HG02938 (cell line): ENCODE measurements at regions not wholly inside any gene's neighbourhood (a gene's known extent, or its start where the extent isn't known, plus 50 kb on each side); places are given as distances from the start of the nearest gene placed in this dataset.

Experiments
- ATAC-seq: cut with Tn5 transposase; IDR thresholded peaks from one replicate; pipeline ENCODE4 v1.9.1; 2021; ENCODE audit warnings: mild to moderate bottlenecking, moderate library complexity; ENCODE audit not compliant: unreplicated experiment

DNA sequence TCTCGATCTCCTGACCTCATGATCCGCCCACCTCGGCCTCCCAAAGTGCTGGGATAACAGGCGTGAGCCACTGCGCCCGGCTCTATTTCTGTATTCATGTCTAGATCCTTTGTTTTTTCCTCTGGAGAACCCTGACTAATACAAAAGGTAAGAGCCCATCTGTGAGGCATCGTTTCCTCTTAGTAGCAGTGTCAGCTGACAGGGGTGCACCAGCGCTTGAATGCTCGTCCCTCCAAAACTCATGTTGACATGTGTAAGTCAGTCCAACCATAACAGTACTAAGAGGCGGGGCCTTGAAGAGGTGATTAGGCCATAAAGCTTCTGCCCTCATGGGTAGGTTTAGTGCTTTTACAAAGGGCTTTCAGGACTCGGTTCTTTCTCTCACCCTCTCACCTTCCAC is 470.1 kb upstream of the B3GAT1 start:
- ATAC-seq: no peak

DNA sequence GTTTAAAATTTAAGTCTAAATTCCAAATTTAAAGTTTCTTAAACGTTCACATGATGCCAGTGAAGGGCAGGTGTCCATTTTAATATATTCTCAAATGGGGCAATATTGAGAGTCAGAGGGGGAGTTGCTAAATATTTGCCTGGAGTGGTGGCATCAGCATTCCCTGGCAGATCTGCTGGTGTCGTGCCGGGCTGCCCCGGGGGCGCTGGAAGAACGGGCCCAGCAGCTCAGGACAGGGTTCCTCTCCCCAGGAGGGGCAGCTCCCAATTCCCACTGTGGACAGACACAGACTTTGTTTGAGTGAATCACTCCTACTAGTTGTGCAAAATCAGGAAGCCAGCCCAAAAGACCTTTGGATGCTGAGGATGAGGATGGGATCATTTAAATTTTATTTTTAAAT is 468.7 kb upstream of the B3GAT1 start:
- ATAC-seq: no peak

DNA sequence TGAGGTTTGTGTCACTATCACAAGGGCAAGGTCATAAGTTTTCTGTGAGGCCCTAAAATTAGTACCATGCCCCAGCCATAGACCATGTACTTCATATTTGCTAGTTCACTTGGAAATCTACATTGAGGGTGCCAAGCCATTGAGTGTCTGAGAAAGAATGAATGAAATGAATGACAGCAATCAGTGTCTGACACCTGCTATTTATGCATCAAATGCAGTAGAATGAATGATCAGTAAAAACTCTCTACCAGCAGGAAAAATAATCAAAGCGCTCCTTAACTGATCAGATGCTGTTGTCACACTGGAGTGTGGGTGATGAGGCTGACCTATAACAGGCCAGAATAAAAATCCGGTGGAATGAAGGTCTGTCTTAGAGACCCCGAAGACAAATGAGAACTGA is 467.9 kb upstream of the B3GAT1 start:
- ATAC-seq: no peak

DNA sequence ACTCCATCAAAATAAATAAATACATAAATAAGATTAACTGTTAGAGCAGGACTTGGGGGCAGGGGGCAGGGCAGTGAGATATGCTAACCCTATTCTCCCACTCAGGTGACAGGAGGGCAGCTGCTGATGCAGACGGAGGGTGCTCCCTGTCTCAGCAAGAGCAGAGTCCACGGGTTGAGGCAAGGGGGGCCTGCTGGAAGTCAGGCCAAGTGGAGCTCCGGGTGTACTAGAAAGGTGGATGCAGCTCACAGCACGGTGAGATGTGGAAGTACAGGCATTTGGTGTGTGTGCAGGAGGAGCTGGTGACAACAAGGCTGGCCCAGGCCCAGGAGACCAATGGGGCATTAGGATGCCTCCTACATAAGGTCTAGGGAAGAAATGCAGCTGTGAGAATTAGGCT is 467.3 kb upstream of the B3GAT1 start:
- no peak for ATAC-seq

DNA sequence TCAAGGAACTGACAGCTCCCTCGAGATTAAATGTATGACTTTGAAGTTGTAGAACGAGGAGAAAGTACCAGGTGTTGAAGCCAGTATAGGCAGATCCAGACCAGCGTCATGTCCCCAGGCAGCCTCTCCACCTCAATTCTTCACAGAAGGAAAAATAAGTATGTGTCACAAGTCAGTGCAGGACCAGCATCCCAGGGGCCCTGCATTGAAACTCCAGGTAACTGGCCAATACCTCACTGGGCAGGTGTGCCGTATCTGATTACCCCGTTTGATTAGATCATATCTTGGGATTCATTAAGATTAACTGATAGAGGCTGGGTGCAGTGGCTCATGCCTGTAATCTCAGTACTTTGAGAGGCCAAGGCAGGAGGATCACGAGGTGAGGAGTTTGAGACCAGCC is 466.7 kb upstream of the B3GAT1 start:
- ATAC-seq: no peak

DNA sequence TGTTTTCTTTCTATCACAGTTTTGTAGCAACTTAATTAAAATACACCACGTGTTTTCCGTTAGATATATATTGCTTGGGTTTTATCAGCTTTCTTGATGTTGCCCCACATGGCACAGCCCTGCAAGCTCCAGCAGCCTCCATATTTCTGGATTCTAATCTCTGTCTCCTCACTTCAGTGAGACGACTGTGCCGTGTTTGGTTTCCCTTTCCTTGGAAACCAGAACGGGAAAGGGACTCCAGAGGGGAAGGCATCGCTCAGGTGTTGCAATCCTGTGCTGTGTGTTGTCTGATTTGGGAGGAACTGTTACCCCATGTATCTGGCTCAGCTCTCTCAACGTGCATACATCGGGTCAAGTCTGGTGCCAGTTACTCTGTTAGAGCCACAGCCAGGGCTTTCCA is 464.2 kb upstream of the B3GAT1 start:
- no peak for ATAC-seq

DNA sequence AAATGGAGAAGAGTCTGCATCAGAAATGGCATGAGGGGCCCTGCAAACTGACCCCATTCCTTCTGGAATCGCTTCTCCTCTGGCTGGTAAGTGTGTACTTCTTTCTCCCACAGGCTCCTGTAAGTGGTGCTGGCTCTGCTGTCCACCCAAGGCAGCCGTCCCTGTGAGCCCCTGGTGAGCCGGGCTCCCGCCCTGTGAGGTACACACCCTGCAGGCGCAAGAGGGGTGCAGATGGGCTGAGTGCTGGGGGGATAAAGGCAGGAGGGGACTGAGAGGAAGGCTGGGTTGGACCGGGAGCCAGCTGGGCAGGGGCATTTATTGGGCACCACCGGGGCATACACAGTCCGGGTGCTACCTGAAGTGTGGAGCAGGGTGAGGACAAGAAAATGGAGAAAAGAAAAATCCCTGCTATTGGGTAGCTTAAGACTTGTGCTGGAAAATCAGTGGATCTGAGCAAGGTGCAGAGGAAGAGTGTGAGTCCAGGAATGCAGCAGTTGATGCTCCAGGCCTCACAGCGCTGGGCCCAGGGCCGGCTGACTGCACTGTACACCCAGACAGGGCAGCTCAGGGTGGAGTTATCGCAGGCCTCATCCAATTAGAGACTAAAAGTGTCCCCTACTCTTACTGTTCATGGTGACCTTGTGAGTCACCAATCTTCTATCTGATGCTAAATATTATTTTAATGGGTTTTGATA is 455.1 kb upstream of the B3GAT1 start:
- ATAC-seq: no peak

DNA sequence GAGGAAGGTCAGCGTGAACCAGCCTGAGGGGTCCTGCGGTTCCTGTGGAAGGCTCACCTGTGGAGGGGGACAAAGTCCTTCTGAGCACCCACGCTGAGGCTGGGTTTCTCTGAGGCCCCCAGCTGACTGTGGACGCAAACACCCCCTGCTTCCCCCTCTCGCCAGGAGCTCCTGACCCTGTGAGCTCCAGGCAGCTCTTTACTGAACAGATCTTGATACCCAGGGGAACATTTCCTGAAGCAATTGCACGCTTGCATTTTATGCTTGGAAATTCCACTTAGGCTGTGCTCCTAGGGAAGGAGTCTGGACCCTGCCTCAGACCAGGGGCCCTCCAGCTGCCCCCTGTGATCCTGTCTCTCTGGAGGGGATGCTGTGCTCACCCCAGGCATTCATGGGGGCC is 454.2 kb upstream of the B3GAT1 start:
- no peak for ATAC-seq

DNA sequence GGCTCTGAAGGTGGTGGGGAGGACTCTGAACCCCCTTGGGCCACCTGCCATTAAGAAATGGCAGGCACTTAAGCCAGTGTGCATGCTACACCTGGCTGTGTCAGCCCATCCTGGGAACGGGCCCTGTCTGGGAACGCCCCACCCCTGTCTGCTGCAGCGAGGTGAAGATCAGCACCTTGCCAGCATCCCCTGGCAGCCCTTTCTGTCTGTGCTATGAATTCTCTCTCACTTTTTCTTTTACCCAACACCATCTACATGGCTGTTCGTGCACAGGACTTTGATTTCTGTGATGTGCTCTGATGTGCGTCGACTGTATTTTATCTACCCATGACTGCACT is 452.9 kb upstream of the B3GAT1 start:
- no peak for ATAC-seq

DNA sequence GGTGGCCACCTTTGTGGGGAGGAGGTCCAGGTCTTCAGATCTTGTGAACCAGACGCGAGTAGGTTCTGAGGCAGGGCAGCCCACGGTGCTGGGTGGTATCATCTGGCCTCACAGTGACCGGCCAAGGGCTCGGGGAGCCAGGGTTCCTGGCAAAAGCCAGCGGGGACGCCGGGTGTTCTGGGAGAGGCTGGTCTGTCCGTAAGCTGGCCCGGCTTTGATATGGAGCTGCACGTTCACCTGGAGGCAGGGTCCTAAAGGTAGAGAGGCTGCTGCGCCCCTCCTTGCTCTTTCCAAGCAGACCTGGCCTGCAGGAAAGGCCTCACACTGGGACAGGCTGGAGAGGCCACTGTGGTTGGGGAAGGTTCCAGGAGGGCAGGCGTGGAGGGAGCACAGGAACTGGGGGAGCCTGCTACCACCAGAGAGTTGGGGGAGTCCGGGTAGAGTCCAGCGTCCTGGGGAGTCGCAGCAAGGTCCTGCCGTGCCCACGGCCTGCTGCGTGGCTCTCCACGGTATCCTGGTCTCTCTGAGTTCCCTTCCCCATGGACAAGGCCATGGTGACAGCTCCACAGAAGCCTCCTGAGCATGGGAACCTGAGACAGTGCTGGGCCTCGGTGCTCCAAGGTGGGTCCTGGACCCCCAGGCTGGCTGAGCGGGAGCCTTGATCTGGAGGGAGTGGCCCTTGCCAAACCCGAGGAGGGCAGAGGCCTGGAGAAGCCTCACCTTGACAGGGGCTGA is 452.4 kb upstream of the B3GAT1 start:
- ATAC-seq: no peak

DNA sequence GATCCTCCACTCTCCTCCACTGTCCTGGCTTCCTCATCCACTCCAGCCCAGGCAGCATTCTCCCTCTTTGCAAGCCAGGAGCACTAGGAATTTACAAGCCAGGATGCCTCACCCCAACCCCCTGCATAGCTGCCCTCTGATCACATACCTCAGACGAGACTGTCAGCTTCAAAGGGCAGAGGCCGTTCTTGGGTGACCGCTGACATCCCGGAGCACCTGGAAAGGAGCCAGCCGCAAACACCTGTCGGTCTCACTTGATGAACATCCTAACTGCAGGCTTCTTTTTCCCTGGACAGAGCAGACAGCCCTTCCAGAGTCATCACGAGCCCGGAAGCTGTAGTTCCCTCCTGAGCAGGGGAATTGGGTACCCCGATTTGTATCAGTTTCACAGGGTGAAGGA is 451.3 kb upstream of the B3GAT1 start:
- no peak for ATAC-seq

DNA sequence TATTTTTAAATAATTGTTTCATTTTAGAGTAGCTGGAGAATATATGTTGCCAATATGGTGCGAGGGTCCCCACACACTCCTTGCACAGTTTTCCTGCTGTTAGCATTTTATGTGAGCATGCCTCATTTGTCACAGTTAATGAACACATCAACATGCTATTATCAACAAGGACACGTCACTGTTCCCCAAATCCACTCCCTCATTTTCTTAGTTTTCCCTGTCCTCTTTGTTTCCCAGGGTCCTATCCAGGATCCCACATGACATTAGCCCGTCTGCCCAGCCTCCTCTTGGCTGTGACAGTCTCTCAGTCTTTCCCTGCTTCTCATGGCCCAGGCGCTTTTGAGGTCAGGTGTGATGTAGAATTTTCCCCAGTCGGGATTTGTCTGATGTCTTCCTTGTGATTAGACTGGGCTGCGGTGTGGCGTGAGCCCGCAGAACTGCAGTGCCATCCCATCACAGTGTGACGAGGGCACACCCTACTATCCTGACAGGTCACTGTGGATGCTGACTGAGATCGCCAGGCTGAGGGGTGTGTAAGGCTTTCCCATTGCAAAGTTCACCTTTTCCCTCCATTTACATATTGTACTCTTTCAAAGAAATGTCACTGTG is 450.6 kb upstream of the B3GAT1 start:
- no peak for ATAC-seq

DNA sequence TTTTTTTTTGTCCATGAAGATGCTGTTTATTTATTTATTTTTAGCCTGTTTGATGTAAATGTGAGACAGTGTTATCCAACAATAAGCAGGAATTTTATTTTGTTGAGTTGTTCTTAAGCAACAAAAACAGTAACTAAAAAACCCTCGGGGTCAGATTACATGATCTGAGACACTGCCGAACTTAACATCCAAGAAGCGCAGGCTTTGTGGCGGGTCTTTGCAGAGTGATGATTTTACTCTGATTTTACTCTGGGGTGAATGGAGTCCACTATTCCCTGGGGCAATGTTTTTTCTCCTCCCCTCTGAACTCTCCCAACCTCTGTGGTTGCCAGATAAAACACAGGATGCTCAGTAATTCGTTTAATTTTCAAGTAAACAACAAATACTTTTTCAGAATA is 450.1 kb upstream of the B3GAT1 start:
- no peak for ATAC-seq

DNA sequence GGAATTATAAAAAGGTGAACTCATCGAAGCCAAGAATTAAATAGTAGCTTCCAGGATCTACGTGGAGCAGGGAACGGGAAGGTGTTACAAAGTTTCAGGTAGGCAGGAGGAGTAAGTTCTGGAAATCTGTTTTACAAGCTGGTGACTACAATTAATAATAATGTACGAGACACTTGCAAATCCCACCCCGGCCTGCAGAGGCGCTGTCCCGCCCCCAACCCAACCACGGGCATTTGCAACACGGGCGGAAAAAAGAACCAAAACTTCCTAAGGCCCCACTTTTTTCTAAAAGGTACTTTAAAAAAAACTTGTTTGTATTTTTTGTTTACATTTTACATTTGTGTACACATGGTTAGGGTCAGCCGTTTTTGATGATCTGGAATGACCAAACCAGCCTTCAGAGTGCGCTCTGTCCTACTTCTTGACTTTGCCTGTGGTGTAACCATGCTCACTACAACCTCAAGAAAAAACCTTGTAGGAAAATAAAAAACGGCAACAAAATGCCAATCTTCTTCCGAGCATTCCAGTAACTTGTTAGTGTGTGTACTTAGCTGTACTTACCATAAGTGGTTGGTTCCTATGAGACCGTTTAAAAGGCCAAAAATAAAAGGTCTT is 449.6 kb upstream of the B3GAT1 start:
- ATAC-seq: no peak

DNA sequence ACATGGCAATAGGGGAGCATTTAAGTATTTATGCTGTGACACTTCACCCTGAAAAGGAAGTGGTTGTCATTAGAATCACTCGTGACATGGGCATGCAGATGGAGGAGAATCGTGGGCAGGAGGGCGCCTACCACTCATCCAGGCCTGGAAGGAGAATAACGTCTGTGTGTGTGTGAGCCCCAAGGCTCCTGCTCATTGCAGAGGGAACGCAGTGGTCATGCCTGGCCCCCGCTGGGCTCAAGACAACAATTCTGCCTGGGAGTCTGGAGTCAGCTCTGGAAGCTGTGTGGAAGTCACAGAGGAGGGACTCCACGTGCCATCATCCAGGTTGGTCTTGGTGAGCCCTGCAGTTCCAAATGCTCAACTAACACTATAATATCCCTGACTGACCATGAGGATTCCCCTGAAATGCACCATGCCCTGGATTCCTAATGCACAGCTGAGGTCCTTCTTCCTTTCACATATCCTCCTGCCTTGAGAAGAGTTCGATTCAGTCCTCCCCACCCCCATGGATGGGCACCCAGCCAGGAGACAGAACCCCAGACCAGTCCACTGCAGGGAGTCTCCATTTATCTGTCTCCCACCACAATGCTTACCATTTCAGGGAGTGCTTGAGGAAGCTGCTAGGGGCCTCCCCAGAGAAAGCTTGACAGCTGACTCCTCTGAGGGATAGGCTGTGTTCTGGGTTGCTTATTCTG is 446.9 kb upstream of the B3GAT1 start:
- ATAC-seq: no peak

DNA sequence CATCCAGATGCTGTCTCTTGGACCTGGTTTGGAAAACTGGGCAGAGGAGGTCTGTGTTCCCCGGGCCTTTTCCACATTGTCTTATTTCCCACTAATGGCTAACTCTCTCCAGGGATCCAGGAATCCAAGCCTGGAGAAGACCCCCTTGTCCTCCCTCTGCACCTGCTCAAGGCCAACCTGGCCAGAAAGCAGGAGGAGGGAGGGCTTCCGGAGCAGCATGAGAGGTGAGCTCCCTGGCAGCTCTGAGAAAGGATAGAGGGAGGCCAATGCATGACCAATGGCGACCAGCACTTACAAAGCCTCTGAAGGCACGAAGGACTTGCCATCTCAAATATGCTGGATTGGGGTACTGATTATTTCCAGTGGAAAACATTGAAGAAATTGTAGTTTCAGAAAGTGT is 445.0 kb upstream of the B3GAT1 start:
- ATAC-seq: no peak

DNA sequence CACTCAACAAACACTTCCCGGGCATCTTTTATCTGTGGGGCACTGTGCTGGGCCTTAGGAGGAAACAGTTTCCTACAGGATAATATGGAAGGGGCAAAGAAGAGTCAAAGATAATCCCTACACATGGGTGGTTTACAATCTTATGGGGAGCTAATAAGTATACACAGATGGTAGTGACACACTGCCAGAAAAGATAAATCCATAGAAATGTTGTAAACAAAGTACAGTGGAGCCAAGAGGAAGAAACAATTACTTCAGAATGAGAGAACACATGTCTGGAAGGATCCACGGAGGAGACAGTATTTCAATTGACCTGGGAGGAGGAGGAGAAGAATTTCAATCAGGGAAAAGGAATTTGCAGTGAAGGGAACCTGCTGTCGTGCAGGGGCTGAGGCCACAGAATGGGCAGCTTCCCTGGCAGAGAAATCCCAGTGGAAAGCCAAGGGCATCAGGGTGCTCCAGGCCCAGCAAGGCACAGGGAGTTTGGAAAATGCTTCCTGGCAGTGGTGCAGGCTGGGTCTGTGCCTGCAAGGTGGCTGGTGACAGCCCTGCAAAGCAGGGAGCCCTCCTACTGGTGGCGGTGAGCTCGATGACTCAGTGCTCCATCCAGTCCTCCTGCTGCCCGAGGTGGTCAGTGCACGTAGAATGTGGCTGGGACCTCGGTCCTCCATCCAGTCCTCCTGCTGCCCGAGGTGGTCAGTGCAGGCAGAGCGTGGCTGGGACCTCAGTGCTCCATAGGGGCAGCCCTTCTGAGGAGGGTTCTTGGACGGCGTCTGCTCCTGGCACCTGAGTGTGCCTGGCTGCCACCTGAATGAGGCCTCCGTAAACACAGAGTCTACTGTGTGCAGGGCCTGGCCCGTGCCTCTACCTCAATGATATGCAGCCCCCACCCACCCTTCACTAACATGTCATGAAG is 444.3 kb upstream of the B3GAT1 start:
- no peak for ATAC-seq

DNA sequence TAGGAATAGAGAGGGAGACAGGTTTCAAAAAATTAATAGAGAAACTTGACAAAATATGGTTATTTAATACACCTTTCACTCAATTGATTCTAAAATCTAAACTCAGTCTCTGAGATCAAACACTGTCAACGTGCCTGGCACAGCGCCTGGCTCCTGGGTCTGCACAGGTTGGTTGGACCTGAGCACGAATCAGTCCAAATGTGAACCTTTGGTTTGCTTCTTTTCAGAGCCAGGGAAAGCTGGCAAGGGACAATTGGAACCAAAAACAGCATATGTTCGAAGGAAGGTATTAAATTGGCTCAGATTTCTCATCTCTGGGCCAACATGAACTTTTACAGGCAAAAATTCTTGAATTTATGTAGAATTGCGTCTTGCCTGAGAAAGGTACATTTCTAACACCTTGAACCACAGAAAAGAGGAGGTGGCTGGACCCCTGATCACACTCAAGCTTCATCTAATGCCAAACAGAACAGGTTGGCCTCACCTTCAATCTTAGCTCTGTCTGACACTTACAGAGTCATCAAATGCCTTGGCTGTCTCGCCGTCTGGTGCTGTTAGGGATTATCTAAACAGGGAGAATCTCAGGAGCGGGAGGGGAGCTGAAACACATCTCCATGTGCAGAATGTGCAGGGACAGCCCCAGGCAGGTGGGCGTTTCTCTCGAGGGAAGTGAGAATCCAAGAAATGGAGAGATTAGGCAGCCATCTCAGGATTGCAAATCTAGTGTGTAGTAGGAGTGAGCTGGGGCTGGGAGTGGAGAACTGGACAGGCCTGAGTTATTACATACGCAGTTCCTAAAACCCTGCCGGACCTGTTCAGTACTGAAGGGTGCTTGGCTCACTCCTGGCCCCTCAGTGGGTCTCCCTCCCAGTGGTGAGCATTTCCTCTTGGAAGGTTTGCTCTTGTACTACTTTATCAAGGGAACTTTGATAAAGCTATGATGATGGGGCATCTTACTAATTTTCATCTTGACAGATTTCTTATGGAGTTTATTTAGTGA is 442.2 kb upstream of the B3GAT1 start:
- ATAC-seq: no peak
